ENCODE measurements at regions not wholly inside any gene's neighbourhood (a gene's known extent, or its start where the extent isn't known, plus 50 kb on each side); places are given as distances from the start of the nearest gene placed in this dataset.

- TF ChIP-seq, protein P1, sequence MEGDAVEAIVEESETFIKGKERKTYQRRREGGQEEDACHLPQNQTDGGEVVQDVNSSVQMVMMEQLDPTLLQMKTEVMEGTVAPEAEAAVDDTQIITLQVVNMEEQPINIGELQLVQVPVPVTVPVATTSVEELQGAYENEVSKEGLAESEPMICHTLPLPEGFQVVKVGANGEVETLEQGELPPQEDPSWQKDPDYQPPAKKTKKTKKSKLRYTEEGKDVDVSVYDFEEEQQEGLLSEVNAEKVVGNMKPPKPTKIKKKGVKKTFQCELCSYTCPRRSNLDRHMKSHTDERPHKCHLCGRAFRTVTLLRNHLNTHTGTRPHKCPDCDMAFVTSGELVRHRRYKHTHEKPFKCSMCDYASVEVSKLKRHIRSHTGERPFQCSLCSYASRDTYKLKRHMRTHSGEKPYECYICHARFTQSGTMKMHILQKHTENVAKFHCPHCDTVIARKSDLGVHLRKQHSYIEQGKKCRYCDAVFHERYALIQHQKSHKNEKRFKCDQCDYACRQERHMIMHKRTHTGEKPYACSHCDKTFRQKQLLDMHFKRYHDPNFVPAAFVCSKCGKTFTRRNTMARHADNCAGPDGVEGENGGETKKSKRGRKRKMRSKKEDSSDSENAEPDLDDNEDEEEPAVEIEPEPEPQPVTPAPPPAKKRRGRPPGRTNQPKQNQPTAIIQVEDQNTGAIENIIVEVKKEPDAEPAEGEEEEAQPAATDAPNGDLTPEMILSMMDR (IDR thresholded peaks at IDR 0.05): no peak
- no peak for TF ChIP-seq POLR2AphosphoS5 (IDR thresholded peaks at IDR 0.05)
- no peak for TF ChIP-seq POLR2A (IDR thresholded peaks at IDR 0.05)
Observed at GRCh38 chr11:119795231-119795630, 66.2 kb upstream of the NECTIN1 start.

Measured in prostate gland (tissue), 2 donors.